Stimulated activated CD8-positive, alpha-beta memory T cell treated with anti-CD3 and anti-CD28 coated beads, Interleukin-4, amount 100 ng/mL, for 24 hours (primary cell): ENCODE measurements at regions not wholly inside any gene's neighbourhood (a gene's known extent, or its start where the extent isn't known, plus 50 kb on each side); places are given as distances from the start of the nearest gene placed in this dataset.

Source experiments
- DNase-seq: peaks from one replicate; pipeline ENCODE4 v3.0.0-alpha.2; 2020; ENCODE audit warnings: low read depth

DNA sequence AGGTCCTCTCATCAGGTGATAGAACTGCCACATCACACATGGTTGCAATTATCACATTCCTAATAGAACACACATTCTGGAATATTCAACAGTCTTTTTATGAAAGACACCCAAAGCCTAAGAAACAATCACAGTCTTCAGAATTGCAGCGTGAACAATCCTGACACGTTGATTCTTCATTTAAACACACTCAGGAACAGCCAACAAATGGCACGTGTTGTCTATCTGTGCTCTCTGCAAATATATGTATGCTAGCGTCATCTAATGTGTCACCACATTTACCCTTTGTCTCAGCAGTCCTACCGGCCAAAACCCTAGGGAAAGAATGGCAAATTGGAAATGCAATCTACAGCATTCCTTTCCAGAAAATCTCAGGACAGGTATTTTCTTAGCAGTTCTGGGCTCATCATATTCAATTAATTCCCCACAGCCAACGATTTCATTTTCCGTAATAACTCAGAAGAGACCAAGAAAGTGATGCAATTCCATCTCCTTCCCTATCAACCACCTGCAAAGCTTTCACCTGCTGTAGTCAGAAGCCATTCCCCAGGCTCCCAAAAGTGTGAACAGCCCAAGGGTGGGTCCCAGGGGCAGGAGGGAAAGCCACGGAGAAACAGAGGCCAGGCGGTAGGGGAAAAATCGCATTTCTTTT lies 280.3 kb upstream of the JARID2 start:
- DNase-seq, result no peak

DNA sequence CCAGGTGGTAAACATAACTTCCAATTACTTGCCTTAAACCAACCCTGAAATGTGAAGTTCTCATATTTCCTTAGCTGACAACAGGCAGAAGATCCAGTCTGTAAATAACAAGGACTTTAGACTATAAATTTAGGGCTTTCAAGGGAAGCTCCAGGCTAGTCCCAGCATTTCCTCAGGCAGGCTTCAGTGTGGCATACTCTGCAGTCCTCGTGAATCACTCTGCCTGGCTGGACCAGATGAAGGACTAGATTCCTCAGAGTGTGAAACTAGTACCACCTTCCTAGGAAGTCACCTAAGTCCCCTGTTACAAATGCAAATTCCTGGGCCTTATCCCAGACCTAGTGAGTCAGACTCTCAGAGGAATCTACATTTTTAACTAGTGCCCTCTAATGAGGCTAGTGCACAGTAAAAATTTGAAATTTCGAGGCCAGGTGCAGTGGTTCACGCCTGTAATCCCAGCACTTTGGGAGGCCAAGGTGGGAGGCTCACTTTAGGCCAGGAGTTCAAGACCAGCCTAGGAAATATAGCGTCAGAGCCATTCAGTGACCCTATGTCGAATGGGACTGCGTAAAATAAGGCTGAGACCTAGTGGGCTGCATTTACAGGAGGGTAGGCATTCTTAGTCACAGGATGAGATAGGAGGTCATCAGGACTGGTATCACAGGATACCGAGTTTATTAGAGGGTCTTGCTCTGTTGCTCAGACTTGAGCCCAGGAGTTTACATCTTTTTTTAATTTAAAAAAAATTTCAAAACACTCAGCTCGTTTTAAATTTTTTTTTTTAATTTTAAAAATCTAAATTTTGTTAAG lies 279.6 kb upstream of the JARID2 start:
- DNase-seq, result no peak

DNA sequence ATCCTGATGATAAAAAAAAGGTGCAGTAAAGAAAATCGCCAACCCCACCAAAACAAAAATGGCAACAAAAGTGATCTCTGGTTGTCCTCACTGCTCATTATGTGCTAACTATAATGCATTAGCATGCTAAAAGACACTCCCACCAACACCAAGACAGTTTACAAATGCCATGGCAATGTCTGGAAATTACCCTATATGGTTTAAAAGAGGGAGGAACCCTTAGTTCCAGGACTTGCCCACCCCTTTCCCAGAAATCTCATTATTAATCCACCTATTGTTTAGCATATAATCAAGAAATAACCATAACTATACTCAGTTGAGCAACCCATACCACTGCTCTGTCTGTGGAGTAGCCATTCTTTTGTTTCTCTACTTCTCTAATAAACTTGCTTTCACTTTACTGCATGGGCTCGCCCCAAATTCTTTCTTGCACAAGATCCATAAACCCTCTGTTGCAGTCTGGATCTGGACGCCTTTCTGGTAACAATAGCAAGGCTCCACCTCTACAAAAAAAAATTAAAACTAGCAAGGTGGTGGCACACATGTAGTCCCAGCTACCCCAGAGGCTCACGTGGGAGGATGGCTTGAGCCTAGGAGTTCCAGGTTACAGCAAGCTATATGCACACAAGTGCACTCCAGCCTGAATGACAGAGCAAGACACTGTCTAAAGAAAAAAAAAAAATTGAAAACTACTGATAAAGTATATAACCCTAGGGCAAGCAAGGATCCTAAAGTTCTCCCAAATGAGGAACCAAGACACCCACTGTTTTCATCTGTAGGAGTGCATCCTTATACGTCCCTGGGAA lies 278.8 kb upstream of the JARID2 start:
- DNase-seq, result no peak

DNA sequence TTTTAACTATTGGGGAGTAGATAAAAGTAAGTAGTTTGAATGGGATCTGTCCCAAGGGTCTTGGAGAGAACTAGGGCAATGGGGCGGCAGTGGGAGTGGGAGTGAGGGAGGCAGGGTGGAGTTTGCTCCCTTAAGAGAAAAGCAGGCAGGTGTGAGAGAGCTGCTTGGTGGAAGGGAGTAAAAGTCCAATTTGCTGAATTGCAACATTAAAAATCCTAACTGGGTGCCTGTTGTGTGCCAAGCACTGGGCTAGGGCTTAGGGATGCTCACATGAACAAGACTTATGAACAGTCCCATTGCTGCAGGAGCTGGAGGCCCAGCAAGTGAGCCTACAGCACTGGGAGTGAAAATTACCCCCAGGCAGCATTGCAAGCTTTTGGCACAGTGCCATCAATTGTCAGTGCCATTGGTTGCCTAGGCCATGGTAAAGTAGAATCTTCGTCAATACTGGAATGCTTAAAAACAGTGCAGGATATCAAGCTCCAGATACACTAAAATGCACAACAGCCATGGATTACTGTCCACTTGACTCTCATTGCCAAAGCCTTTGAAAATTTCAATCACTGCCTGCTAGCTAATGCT lies 277.7 kb upstream of the JARID2 start:
- DNase-seq, result no peak

DNA sequence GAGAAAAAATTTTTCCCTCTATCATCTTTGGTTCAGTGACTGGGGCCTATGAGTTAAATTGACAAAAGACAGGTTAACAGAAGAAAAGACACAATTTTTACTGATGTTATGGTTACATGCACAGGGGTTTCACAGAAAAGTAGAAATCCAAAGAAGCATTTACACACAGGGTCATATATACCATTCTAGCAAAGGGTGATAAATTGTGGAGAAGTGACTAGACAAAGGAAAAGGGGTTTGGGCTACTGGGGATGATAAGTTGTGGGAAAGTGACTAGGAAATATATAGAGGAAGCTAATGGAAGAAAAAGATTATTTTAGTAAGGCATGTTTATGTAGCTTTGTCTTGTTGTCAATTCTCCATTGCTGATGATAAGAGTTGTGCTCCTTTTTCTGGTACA lies 276.7 kb upstream of the JARID2 start:
- DNase-seq, result no peak

DNA sequence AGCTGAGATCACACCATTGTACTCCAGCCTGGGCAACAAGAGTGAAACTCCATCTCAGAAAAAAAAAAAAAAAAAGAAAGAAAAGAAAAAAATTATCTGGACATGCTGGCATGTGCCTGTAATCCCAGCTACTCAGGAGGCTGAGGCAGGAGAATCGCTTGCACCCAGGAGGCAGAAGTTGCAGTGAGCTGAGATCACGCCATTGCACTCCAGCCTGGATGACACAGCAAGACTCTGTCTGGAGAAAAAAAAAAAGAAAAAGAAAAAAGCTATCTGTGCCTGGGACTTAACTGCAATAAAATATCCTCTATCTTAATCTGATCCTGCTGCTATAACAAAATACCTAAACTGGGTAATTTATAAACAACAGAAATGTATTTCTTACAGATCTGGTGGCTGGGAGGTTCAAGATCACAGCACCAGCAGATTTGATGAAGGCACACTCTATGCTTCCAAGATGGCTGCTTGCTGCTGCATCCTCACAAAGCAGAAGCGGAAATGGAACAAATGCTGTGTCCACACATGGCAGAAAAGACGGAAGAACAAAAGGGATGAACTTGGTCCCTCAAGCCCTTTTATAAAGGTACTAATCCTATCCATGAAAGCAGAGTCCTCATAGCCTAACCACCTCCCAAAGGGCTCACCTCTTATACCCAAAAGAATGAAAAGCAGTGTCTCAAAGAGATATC lies 273.3 kb upstream of the JARID2 start:
- no peak for DNase-seq

DNA sequence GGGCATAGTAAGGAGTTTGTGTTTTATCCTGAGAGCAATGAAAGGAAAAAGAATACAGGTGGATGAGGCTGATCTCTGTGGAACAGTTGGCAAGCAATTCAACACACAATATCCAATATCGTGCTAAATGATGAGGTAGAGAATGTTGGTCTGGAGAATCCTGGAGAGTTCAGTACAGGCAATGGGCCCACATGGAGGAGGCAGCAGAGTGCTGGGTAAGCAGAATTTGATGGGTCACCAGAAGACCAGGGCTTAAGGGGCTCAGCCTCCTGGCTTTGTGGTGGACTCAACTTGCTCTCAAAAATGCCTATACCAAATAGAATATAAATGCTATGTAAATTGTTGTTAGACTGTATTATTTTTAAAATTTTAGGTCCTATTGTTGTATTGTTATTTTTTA lies 271.5 kb upstream of the JARID2 start:
- no peak for DNase-seq

DNA sequence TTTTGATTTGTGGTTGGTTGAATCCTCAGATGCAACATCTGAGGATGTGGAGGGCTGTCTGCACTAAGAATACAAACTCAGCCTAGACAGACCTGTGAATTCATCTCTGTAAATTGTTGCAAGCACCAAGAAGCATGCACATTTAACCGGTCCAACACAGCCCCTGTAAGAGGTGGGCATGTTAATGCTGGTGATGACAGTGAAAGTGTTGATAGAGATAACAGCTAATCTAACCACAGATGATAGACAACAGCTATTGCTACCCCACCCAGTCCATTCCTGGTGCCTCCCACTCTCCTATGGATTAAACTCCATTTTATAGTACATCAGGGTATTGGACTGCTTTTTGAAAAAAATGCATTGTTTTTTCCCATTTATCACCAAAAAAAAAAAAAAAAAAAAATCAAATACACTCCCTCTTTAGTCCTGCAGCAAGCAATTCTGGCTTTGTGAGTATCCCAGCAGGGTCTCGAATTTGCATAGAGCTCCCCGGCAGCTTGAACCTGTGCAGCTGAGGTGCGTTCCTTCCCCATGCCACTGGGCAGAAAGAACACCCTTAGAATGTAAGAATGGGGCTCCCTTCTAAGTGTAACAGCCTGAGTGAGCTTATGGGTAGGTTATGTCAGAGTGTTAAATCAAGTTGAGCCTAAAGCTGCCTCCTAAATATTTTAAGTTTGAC lies 270.9 kb upstream of the JARID2 start:
- DNase-seq, result no peak

DNA sequence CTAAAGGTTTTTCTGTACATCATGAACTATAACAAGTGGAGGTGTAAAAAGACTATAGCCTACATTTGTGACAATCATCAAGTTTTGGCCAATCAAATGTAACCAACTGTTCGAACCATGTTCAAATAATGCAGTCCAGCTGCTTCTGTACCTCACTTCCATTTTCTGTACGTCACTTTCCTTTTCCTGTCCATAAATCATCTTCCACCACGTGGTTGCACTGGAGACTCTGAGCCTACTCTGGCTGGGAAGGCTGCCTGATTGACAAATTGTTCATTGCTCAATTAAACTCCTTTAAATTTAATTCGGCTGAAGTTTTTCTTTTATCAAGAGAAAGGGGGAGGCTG lies 270.4 kb upstream of the JARID2 start:
- no peak for DNase-seq

DNA sequence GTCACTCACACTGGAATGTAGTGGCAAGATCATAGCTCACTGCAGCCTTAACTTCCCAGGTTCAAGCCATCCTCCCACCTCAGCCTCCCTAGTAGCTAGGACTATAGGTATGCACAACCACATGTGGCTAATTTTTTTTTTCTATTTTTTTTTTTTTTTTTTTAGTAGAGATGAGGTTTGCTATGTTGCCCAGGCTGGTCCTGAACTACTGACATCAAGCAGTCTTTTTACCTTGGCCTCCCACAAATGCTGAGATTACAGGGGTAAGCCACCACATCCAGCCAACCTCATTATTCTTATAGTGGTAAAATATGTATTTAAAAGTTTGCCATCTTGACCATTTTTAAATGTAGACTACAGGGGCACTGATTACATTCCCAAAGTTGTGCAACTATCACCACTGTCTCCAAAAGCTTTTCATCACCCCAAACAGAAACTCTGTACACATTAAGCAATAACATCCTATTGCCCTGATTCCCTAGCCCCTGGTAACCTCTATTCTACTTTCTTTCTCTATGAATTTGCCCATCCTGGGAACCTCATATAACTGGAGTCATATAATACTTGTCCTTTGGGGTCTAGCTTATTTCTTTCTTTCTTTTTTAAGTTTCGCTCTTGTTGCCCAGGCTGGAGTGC lies 268.0 kb upstream of the JARID2 start:
- DNase-seq, result no peak

DNA sequence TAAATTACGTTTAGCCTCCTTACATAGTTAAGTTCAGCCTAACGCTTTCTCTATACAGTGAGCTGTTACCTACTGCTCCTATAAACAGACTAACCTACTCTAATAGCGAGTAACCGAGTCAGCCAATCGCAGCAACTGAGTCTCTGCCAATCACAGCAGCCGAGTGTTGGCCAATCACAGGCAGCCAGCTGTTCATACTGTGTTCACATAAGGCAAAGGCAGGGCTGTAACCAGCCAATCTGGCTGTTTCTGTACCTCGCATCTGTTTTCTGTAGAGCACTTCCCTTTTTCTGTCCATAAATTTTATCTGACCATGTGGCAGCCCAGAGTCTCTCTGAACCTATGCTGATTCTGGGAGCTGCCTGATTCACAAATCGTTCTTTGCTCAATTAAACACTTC lies 263.9 kb upstream of the JARID2 start:
- DNase-seq, result no peak

DNA sequence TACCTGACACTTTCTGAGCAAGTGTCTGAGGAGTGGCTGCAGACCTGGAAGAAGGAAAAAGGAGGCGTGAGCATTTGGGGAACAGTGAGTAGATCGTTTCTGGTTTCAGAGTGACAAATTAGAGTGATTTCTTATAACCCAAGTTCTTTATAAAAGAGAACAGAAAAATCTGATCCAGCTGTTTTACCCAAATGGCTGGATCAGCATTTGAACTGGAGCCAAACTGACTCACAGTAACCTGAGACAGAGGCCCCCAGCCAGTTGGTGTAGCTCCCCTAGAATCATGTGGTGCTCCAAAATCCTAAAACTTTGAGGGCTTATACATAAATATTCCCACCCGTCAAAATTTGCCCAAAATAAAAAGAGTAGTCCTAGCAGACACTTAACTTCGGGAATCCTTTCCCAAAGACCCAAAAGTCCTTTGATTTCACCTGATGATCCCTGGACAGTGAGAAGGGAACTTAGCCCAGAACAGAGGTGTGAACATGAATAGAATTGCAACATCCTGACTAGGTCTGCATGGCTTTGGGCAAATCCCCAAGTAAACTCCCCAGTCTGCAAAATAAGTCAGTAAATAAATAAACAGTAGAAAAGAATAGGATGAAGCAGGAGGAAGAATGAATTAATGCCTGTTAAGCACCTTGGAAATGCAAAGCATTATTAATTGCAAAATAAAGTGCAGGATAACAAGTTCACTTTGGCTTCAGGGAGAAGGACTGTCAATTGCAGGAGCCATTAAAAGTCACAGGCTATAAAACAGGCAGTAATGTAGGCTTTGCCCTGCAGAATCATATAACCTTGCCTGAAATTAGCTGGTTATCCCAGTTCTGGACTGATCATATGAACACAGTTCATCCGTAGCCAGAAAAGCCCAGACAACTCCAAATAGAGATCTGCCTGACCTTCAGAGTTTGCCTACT lies 262.0 kb upstream of the JARID2 start:
- DNase-seq, result no peak

DNA sequence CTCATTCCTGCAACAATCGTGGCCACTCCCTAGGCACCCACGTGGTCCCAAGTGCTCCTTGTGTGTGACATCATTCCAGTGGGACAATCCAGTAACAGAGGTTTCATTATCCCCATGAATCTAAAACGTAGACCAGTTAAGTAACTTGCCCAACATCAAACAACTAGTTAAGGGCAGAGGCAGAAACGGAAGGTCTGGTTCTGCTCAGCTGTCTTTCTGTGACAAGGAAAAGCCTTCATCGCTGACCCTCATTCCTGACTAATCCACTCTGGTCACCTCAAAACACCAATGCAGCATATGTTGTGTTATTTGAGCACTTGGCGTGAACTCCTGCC lies 261.4 kb upstream of the JARID2 start:
- no peak for DNase-seq

DNA sequence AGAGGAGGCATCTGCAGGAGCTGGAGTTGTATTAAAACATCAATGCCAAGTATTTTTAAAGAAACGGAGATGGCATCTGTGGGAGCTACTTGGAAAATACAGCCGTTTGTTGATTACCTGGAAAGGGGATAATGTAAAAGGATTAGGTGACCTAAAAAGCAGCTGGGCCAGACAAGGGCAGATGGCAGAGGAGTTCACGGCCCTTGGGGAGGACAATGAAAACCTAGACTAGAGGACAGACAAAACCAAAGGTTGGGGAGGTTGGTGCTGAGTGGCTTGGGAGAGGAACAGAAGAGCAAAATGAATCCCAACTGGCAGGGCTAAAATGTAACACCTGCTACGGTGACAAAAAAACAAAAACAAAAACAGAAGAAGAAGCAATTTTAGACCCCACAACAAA lies 260.5 kb upstream of the JARID2 start:
- no peak for DNase-seq

DNA sequence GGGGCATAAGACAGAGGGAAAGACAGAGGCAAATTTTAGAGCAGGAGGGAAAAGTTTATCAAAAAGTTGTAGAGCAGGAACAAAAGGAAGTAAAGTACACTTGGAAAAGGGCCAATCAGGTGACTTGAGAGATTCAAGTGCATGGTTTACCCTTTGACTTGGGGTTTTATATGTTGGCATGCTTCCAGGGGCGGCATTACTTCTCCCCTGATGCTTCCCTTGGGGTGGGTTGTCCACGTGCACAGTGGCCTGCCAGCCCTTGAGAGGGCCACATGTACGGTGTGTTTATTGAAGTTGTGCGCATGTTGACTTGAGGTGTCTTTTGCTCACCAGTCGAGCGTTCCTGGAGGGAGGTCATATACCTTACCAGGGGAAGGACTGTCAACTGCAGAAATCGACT lies 259.5 kb upstream of the JARID2 start:
- no peak for DNase-seq

DNA sequence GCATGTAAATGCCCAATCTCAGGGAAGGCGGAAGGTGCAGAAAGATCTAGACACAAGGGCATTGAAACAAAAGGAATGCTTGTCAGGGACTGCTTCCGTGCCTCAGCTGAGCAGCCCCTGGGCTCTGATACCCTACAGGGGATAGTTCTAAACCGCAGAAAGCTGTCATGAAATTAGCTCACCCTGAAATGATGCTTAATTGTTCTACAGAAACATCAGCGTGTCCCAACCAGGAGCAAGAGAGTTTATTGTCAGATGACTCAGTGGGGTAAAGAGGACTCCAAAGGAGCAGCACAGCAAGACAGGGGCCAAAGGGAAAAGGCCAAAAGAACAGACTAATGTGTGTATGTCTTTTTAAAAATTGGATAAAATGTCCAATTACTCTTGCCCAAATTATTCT lies 258.4 kb upstream of the JARID2 start:
- no peak for DNase-seq

DNA sequence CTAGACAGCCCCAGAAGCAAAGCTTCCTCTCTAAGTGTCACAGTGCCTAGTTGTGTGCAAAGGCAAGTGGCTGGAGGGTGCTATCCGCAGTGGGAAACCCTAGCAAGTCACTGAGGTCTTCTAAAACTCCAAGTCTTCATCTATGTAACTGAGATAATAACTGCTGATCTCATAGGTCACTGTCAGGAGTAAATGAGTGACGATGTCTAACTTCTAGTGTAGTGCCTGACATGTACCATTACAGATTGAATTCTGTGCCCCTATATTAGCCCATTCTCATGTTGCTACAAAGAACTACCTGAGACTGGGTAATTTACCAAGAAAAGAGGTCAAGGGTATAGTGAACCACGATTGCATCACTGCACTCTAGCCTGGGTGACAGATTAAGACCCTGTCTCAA lies 253.5 kb upstream of the JARID2 start:
- DNase-seq, result no peak

DNA sequence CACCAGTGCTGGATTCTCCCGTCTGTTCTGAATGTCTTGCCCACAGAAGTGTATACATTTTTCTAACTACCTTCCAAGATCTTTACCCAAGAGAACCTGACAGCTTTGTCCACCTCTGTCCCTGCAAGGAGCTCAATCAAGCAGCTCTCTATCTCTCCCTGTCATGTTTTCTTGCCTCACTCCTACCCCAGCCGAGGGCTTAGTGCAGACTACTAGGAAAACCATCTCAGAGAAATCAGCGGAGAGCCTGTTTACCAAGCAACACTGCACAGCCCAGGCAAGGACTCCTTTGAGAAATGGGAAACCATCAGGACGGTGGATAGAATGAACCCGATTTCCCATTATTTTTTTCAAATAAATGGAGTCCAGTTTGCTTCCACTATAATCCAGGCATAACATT lies 250.7 kb upstream of the JARID2 start:
- no peak for DNase-seq

DNA sequence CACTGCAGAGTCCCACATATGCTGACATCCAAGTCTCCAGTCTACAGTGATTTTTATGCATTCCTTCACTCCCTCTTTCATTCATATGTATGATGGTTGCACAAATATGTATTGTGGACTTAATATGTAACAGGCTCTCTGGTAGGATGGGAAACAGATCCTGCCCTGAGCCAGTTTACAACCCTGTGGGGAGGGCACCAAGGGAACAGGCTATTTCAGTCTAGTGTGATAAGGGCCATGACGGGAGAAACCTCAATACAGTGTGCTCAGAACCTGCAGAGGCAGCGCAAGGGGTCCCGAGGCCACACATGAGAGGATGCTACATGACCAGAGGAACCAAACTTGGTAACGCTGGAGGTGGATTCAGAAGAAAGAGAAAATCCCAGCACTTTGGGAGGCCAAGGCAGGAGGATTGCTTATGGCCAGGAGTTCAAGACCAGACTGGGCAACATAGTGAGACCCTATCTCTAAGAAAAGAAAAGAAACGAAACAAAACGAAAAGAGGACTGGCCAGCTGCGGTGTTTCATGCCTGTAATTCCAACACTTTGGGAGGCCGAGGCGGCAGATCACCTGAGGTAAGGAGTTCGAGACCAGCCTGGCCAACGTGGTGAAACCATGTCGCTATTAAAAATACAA lies 249.8 kb upstream of the JARID2 start:
- DNase-seq, result no peak

DNA sequence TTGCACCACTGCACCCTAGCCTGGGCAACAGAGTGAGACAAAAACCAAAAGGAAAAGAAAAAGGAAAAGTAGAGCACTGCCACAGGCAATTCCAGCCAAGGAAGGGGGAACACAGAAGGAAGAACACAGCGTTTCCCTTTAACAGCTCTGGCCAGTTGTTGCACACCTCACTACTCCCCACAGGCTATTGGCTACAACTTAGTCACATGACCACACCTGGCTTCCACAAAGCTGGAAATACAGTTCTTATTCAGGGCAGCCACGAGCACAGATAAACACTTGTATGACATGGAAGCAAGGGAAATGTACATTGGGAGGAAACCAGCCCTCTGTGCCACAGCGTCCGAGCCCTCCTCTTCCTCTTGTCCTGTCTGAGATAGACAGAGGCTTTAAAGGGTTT lies 249.0 kb upstream of the JARID2 start:
- no peak for DNase-seq
